Endothelial cell of umbilical vein (primary cell): ENCODE measurements at regions not wholly inside any gene's neighbourhood (a gene's known extent, or its start where the extent isn't known, plus 50 kb on each side); places are given as distances from the start of the nearest gene placed in this dataset.

Experiments used
- BruUV-seq: library from RNA; stranded (reverse); fragments of 400-500 nt; replicated peaks from 2 replicates; lab custom pipeline; 2021; lab: Mats Ljungman, UMichigan
- CTCF ChIA-PET: fragments of 300-600, 350-600 bp; sonication (Branson Sonifier 250); formaldehyde crosslinking; loops from one replicate; lab custom pipeline; 2021; ENCODE audit warnings: antibody characterized with exemption, inconsistent platforms; lab: Charles Lee
- POLR2A ChIA-PET: fragments of 300-600, 350-600 bp; sonication (Branson Sonifier 250); formaldehyde crosslinking; loops from one replicate; lab custom pipeline; 2021; ENCODE audit warnings: antibody characterized with exemption, inconsistent platforms; lab: Charles Lee
- DNase-seq: peaks from one replicate; pipeline ENCODE4 v3.0.0-alpha.2; 2011; ENCODE audit warnings: low read depth, low spot score
- FAIRE-seq: peaks from 2 replicates; lab custom pipeline; 2011; peaks lifted over from hg19 to GRCh38; lab: Jason Lieb, UNC
- H2AFZ ChIP-seq: 2 replicates; pipeline ENCODE4 v1.6.0; 2012; ENCODE audit warnings: low read depth, low read length, control low read depth, inconsistent platforms
- H3K27ac ChIP-seq: 2 replicates; pipeline ENCODE4 v1.5.1; 2011; ENCODE audit warnings: low read depth, mild to moderate bottlenecking, control low read depth, low read length, moderate library complexity; ENCODE audit not compliant: insufficient read depth
- H3K27me3 ChIP-seq, 2 experiments: 2 replicates each; pipeline versions ENCODE4 v1.6.0 to v1.6.1; 2011; ENCODE audit warnings: low read length in 2 of 2, mixed read lengths in 1 of 2; ENCODE audit not compliant: control insufficient read depth in 2 of 2, insufficient read depth in 2 of 2
- H3K36me3 ChIP-seq, 2 experiments: 2 replicates in 1 of 2; 3 replicates in 1 of 2; pipeline ENCODE4 v1.5.1; 2011; ENCODE audit warnings: low read length in 2 of 2, mild to moderate bottlenecking in 1 of 2, moderate library complexity in 1 of 2; ENCODE audit not compliant: control insufficient read depth in 2 of 2, insufficient read depth in 2 of 2; ENCODE audit errors: extremely low read depth in 1 of 2
- H3K4me1 ChIP-seq: 3 replicates; pipeline ENCODE4 v1.5.1; 2011; ENCODE audit warnings: mild to moderate bottlenecking, low read length; ENCODE audit not compliant: control insufficient read depth, insufficient read depth; ENCODE audit errors: extremely low read depth
- H3K4me2 ChIP-seq: 2 replicates; pipeline ENCODE4 v1.6.1; 2011; ENCODE audit warnings: low read length, control low read depth, mixed read lengths; ENCODE audit not compliant: insufficient read depth
- H3K4me3 ChIP-seq, 3 experiments: fragments of 200-600 bp in 1 of 3; sonication (generic), shearing (Covaris generic) in 1 of 3; replicated peaks in 1 of 3; 2 replicates each; pipeline ENCODE4 v1.5.1; 2011 to 2016; ENCODE audit warnings: control low read depth in 3 of 3, low read length in 3 of 3, mild to moderate bottlenecking in 2 of 3, inconsistent platforms in 1 of 3, low read depth in 1 of 3, moderate library complexity in 1 of 3; ENCODE audit not compliant: insufficient read depth in 1 of 3
- H3K79me2 ChIP-seq: 2 replicates; pipeline ENCODE4 v1.6.0; 2012; ENCODE audit warnings: low read length, inconsistent platforms; ENCODE audit not compliant: control insufficient read depth, insufficient read depth
- H3K9ac ChIP-seq: replicated peaks from 2 replicates; pipeline ENCODE3; 2011; ENCODE audit warnings: low read length, control low read depth; ENCODE audit not compliant: insufficient read depth; ENCODE audit errors: extremely low read depth
- H3K9me1 ChIP-seq: replicated peaks from 3 replicates; pipeline ENCODE4 v1.6.0; 2011; ENCODE audit warnings: mild to moderate bottlenecking, low read length; ENCODE audit not compliant: control insufficient read depth, insufficient read depth; ENCODE audit errors: extremely low read depth
- H3K9me3 ChIP-seq: replicated peaks from 2 replicates; pipeline ENCODE4 v1.5.1; 2012; ENCODE audit warnings: low read length, inconsistent platforms; ENCODE audit not compliant: control insufficient read depth, insufficient read depth
- H4K20me1 ChIP-seq: replicated peaks from 2 replicates; pipeline ENCODE3; 2011; ENCODE audit warnings: mild to moderate bottlenecking, low read length; ENCODE audit not compliant: control insufficient read depth, insufficient read depth; ENCODE audit errors: extremely low read depth
- EZH2 ChIP-seq: IDR thresholded peaks from 2 replicates; pipeline ENCODE4 v1.6.1; 2012; ENCODE audit warnings: borderline replicate concordance, low read depth, mild to moderate bottlenecking, moderate library complexity, low read length, inconsistent platforms; ENCODE audit not compliant: severe bottlenecking
- FOS ChIP-seq: IDR thresholded peaks from 2 replicates; pipeline ENCODE4 v1.6.1; 2011; ENCODE audit warnings: mild to moderate bottlenecking, low read length, moderate library complexity, borderline replicate concordance; ENCODE audit not compliant: insufficient read depth
- GATA2 ChIP-seq: IDR thresholded peaks from 2 replicates; pipeline ENCODE4 v1.7.0; 2011; ENCODE audit warnings: low read depth, mild to moderate bottlenecking, moderate library complexity, mixed read lengths, low read length; ENCODE audit not compliant: insufficient read length, insufficient read depth
- JUN ChIP-seq: IDR thresholded peaks from 2 replicates; pipeline ENCODE4 v1.6.1; 2011; ENCODE audit warnings: borderline replicate concordance, low read depth; ENCODE audit not compliant: insufficient read length, insufficient read depth
- MAX ChIP-seq: IDR thresholded peaks from 2 replicates; pipeline ENCODE4 v1.6.1; 2011; ENCODE audit not compliant: insufficient read depth, insufficient read length
- MYC ChIP-seq: IDR thresholded peaks from one replicate; pipeline ENCODE4 v1.6.1; 2011; ENCODE audit warnings: mild to moderate bottlenecking, low read depth, low read length
- POLR2A ChIP-seq: IDR thresholded peaks from 2 replicates; pipeline ENCODE4 v1.6.1; 2012; ENCODE audit warnings: low read depth, mild to moderate bottlenecking, control low read depth, low read length
- POLR2AphosphoS5 ChIP-seq: IDR thresholded peaks from 2 replicates; pipeline ENCODE4 v1.6.1; 2012; ENCODE audit warnings: low read depth, mild to moderate bottlenecking, control low read depth, low read length, moderate library complexity; ENCODE audit not compliant: insufficient read depth
- dilution Hi-C: fragments of 300-500 bp; cut with MboI; formaldehyde crosslinking; loops from one replicate; pipeline ENCODE4 v1.15.0; 2019; ENCODE audit warnings: low sequenced_read_pairs; ENCODE audit not compliant: extremely low pct_ligation_motif_present
- intact Hi-C: fragments of 100-400 bp; cut with micrococcal nuclease; formaldehyde crosslinking; loops from one replicate; pipeline ENCODE4 v1.10.0; 2022
- TF ChIP-seq, protein P1 (sequence below), 2 donors: IDR thresholded peaks; 1 replicate in 1 of 2; 2 replicates in 1 of 2; pipeline ENCODE4 v1.5.1; 2011; ENCODE audit warnings: low read length in 2 of 2, mild to moderate bottlenecking in 2 of 2, moderate library complexity in 2 of 2, control low read depth in 1 of 2, inconsistent platforms in 1 of 2, low read depth in 1 of 2; ENCODE audit not compliant: insufficient read depth in 1 of 2; ENCODE audit errors: extremely low read depth in 1 of 2

DNA sequence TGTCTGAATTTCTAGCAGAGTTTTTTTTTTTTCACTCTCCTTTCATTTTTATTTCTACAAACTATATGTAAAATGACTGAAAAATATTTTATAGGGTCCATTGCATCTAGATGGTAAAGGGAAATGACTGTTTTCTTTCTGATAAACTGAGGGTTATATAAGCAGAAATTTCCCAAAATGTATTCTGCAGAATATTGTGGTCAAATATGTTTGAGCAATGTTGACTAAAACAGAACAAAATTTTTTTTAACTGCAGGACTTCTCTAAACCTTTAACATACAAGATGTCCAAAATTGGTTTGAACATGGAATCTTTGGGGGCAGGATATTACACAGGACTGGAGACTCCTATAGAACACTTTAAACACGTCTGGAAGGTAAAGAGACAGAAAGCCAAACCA is 190.5 kb downstream of the TOMM20 start:
- Histone ChIP-seq H3K27ac (no peak overlapping the region), H3K27me3 (no peaks in the 10 kb centered on the region), H3K9me3 (no peaks in the 10 kb centered on the region), H3K9ac (no peak overlapping the region), H3K4me2 (no peak overlapping the region), H3K36me3 (no peaks in the 10 kb centered on the region), H3K4me1 (peaks cover 8% of the 10 kb centered on the region), H3K9me1 (no peaks in the 10 kb centered on the region), H4K20me1 (no peaks in the 10 kb centered on the region), H2AFZ (no peak overlapping the region), H3K4me3 (no peak overlapping the region), H3K79me2 (no peaks in the 10 kb centered on the region)
- TF ChIP-seq MYC (no peak), POLR2AphosphoS5 (no peak), FOS (no peak), POLR2A (no peak), MAX (no peak), GATA2 (no peak), EZH2 (no peak), JUN (no peak)
- TF ChIP-seq, protein P1, sequence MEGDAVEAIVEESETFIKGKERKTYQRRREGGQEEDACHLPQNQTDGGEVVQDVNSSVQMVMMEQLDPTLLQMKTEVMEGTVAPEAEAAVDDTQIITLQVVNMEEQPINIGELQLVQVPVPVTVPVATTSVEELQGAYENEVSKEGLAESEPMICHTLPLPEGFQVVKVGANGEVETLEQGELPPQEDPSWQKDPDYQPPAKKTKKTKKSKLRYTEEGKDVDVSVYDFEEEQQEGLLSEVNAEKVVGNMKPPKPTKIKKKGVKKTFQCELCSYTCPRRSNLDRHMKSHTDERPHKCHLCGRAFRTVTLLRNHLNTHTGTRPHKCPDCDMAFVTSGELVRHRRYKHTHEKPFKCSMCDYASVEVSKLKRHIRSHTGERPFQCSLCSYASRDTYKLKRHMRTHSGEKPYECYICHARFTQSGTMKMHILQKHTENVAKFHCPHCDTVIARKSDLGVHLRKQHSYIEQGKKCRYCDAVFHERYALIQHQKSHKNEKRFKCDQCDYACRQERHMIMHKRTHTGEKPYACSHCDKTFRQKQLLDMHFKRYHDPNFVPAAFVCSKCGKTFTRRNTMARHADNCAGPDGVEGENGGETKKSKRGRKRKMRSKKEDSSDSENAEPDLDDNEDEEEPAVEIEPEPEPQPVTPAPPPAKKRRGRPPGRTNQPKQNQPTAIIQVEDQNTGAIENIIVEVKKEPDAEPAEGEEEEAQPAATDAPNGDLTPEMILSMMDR (IDR thresholded peaks at IDR 0.05; ENCODE audit: extremely low read depth in 1 of 2, insufficient read depth in 1 of 2, low read depth in 1 of 2, low read length in 2 of 2) = no peak
- FAIRE-seq = no peak
- DNase-seq = no peak
- BruUV-seq = no TSS peak
- dilution Hi-C loops (no loop called here), intact Hi-C loops (no loop called here)
- CTCF ChIA-PET = interaction anchor here (1.2 to 1.4 kb wide), 2 partner anchors 19 to 146 kb away, joined by 3 read pairs; no protein-coding TSS in a partner anchor
- POLR2A ChIA-PET = no interaction called here
